Left ventricle myocardium inferior (tissue), 1 donor: ENCODE measurements at regions not wholly inside any gene's neighbourhood (a gene's known extent, or its start where the extent isn't known, plus 50 kb on each side); places are given as distances from the start of the nearest gene placed in this dataset.

Experiments
- DNase-seq: peaks from one replicate; pipeline ENCODE4 v3.0.0-alpha.2; 2020
- H3K27ac ChIP-seq: fragments of 200-600 bp; replicated peaks from 2 replicates; pipeline ENCODE4 v1.8.0; 2021
- H3K27me3 ChIP-seq: fragments of 200-600 bp; 2 replicates; pipeline ENCODE4 v1.8.0; 2021; ENCODE audit warnings: low read depth
- H3K36me3 ChIP-seq: fragments of 200-600 bp; 2 replicates; pipeline ENCODE4 v1.8.0; 2021
- H3K4me1 ChIP-seq: fragments of 200-600 bp; 2 replicates; pipeline ENCODE4 v1.8.0; 2021
- H3K4me3 ChIP-seq: fragments of 200-600 bp; 2 replicates; pipeline ENCODE4 v1.8.0; 2021; ENCODE audit warnings: mild to moderate bottlenecking, moderate library complexity
- H3K9me3 ChIP-seq: fragments of 200-600 bp; replicated peaks from 2 replicates; pipeline ENCODE4 v1.8.0; 2021
- CTCF ChIP-seq: fragments of 200-600 bp; IDR thresholded peaks from 2 replicates; pipeline ENCODE4 v1.8.0; 2021; ENCODE audit warnings: antibody characterized with exemption, mild to moderate bottlenecking, borderline replicate concordance
- intact Hi-C: fragments of 100-400 bp; cut with micrococcal nuclease; formaldehyde crosslinking; loops from one replicate; pipeline ENCODE4 v1.11.0; 2022
- donor health status: DM: no; HTN: yes; CAD: no; lungs with severe emphysema.

GRCh38 chr10:3362394-3362793 lies 189.8 kb upstream of the PITRM1 start:
- peaks cover 20% of the 10 kb centered on the region for H3K9me3 ChIP-seq
- no peak for TF ChIP-seq CTCF
- H3K36me3 ChIP-seq, result no peaks in the 10 kb centered on the region
- intact Hi-C loops, result no loop called here
- H3K4me1 ChIP-seq, result no peaks in the 10 kb centered on the region
- H3K27me3 ChIP-seq, result no peaks in the 10 kb centered on the region
- no peak for DNase-seq
- H3K4me3 ChIP-seq, result no peak overlapping the region
- H3K27ac ChIP-seq, result no peak overlapping the region

GRCh38 chr10:3361640-3362039 lies 189.1 kb upstream of the PITRM1 start:
- H3K27ac ChIP-seq, result no peak overlapping the region
- TF ChIP-seq CTCF, result no peak
- no peak overlapping the region for H3K4me3 ChIP-seq
- no peaks in the 10 kb centered on the region for H3K27me3 ChIP-seq
- DNase-seq, result no peak
- peaks cover 20% of the 10 kb centered on the region for H3K9me3 ChIP-seq
- H3K4me1 ChIP-seq, result no peaks in the 10 kb centered on the region
- intact Hi-C loops, result no loop called here
- H3K36me3 ChIP-seq, result no peaks in the 10 kb centered on the region

- Histone ChIP-seq H3K4me1 (peaks cover 10% of the 10 kb centered on the region), H3K27ac (no peak overlapping the region), H3K36me3 (no peaks in the 10 kb centered on the region), H3K27me3 (no peaks in the 10 kb centered on the region), H3K9me3 (peaks cover 20% of the 10 kb centered on the region), H3K4me3 (no peak overlapping the region)
- no peak for DNase-seq
- TF ChIP-seq CTCF, result no peak
- intact Hi-C loops, result no loop called here
Measured at GRCh38 chr10:3357737-3358136, 185.2 kb upstream of the PITRM1 start.

GRCh38 chr10:3355536-3355935 lies 183.0 kb upstream of the PITRM1 start:
- Histone ChIP-seq H3K36me3 (no peaks in the 10 kb centered on the region), H3K27ac (no peak overlapping the region), H3K9me3 (peaks cover 6% of the 10 kb centered on the region), H3K4me1 (peaks cover 10% of the 10 kb centered on the region), H3K4me3 (no peak overlapping the region), H3K27me3 (no peaks in the 10 kb centered on the region)
- no peak for DNase-seq
- no peak for TF ChIP-seq CTCF
- intact Hi-C loops, result no loop called here

GRCh38 chr10:3354174-3354900 lies 181.8 kb upstream of the PITRM1 start:
- TF ChIP-seq CTCF, result no peak
- Histone ChIP-seq H3K4me3 (no peak overlapping the region), H3K4me1 (peaks cover 10% of the 10 kb centered on the region), H3K27me3 (no peaks in the 10 kb centered on the region), H3K27ac (no peak overlapping the region), H3K36me3 (no peaks in the 10 kb centered on the region), H3K9me3 (peaks cover 6% of the 10 kb centered on the region)
- no peak for DNase-seq
- intact Hi-C loops, result no loop called here

GRCh38 chr10:3353235-3353634 lies 180.7 kb upstream of the PITRM1 start:
- H3K4me1 ChIP-seq, result peaks cover 10% of the 10 kb centered on the region
- no peak for TF ChIP-seq CTCF
- H3K27me3 ChIP-seq, result no peaks in the 10 kb centered on the region
- no peak overlapping the region for H3K27ac ChIP-seq
- no peak for DNase-seq
- no peak overlapping the region for H3K4me3 ChIP-seq
- intact Hi-C loops, result no loop called here
- H3K9me3 ChIP-seq, result peaks cover 2% of the 10 kb centered on the region
- no peaks in the 10 kb centered on the region for H3K36me3 ChIP-seq
